Immature natural killer cell (primary cell): ENCODE measurements at regions not wholly inside any gene's neighbourhood (a gene's known extent, or its start where the extent isn't known, plus 50 kb on each side); places are given as distances from the start of the nearest gene placed in this dataset.

Source experiments
- DNase-seq, 3 donors: peaks; one replicate each; pipeline ENCODE4 v3.0.0; 2022; ENCODE audit warnings: mixed read lengths in 1 of 3
- H3K27ac Mint-ChIP-seq, 6 donors: one replicate each; pipeline ENCODE4 v1.8.0; 2020; ENCODE audit warnings: mixed read lengths in 6 of 6, mild to moderate bottlenecking in 5 of 6, inconsistent platforms in 4 of 6, moderate library complexity in 3 of 6
- H3K27me3 Mint-ChIP-seq, 3 donors: one replicate each; pipeline ENCODE4 v1.8.0; 2020 to 2021; ENCODE audit warnings: low read depth in 3 of 3, mild to moderate bottlenecking in 3 of 3, mixed read lengths in 3 of 3, moderate library complexity in 3 of 3, inconsistent platforms in 1 of 3
- H3K36me3 Mint-ChIP-seq, 3 donors: one replicate each; pipeline ENCODE4 v1.8.0; 2020; ENCODE audit warnings: mixed read lengths in 3 of 3, inconsistent platforms in 2 of 3, mild to moderate bottlenecking in 2 of 3
- H3K4me1 Mint-ChIP-seq, 2 donors: one replicate each; pipeline ENCODE4 v1.8.0; 2020; ENCODE audit warnings: inconsistent platforms in 2 of 2, mild to moderate bottlenecking in 2 of 2, mixed read lengths in 2 of 2, moderate library complexity in 1 of 2
- H3K4me3 Mint-ChIP-seq, 5 donors: one replicate each; pipeline ENCODE4 v1.8.0; 2020; ENCODE audit warnings: mild to moderate bottlenecking in 5 of 5, mixed read lengths in 5 of 5, inconsistent platforms in 3 of 5, moderate library complexity in 3 of 5
- H3K9me3 Mint-ChIP-seq, 6 donors: one replicate each; pipeline ENCODE4 v1.8.0; 2020; ENCODE audit warnings: mild to moderate bottlenecking in 6 of 6, mixed read lengths in 6 of 6, inconsistent platforms in 4 of 6, moderate library complexity in 3 of 6

DNA sequence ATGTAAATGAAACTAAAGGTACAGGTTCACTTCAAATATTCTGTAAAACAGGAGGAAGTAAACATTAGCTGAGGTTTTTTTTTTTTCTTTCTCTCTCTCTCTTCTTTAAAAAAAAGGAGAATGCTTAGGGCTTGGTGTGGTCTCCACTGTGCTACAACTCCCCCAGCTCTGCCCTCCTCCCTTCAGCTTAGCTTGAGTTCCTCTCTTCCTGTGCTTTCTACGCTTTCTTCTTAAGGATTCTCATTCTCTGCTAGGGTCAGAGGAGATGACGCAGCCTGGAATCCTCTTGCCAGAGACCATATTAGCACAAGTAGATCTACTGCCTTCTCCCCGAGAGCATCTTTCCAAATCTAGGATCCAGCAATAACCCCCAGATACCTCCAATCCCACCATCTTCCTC lies 69.1 kb upstream of the SNRK start:
- Mint-ChIP-seq H3K4me1 (no peaks in the 10 kb centered on the region), H3K4me3 (no peak overlapping the region), H3K9me3 (no peaks in the 10 kb centered on the region), H3K36me3 (no peaks in the 10 kb centered on the region), H3K27me3 (peaks cover 0 to 3% (median 1%) of the 10 kb centered on the region in 3 donors), H3K27ac (no peak overlapping the region)
- DNase-seq, result no peak

DNA sequence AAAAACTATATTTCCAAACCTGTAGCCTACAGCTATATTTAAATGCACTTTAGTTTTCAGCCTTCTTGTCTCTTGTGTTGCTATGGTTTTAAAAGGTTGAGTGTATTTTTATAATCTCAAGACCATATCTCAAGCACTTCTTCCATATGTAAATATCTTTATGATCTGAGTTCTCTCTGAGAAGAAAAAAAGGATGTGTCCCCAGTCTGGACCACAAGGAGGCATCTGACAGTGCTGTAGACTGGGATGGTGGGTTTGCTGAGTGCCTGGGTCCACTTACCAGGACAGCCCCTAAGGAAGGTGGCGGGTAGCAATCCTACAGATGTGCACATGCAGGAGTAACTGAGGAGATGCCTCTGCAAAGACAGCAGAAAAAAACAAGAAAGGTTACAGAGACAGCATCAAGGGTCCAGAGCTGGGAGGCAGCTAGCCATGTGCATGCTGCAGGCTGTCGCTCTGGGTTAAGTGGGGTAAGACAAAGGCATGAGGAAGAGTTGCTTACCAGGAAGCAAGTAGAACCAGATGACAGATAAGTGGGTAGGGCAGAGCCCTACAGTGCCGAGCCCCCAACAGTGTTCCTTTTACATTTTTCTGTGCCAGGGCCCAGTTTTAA lies 70.6 kb upstream of the SNRK start:
- no peak for DNase-seq
- Mint-ChIP-seq H3K9me3 (no peaks in the 10 kb centered on the region), H3K27ac (peak overlapping the region in 1 of 6 donors; percentile 51), H3K27me3 (peaks cover 0 to 1% (median under 1%) of the 10 kb centered on the region in 3 donors), H3K4me3 (no peak overlapping the region), H3K4me1 (no peaks in the 10 kb centered on the region), H3K36me3 (peaks cover 0 to 3% (median 0%) of the 10 kb centered on the region in 3 donors)

DNA sequence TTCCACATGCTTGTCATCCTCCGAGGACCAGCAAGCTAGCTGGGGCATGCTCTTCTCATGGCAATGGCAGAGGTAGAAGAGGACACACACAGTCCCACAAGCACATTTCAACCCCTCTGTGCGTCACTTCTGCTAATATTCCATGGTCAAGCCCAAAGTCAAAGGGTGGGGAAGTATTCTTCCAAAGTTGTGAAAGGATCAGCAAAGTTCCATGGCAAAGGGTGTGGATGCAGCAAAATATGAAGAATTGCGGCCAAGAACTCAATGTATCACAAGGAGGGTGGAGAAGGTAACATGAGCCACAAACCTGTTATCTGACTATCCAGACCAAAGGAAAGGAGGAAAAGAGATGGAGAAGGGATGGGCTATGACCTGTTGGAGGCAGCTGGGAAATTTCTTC lies 71.2 kb upstream of the SNRK start:
- H3K36me3 Mint-ChIP-seq, result peaks cover 0 to 3% (median 0%) of the 10 kb centered on the region in 3 donors
- no peak overlapping the region for H3K27ac Mint-ChIP-seq
- H3K9me3 Mint-ChIP-seq, result no peaks in the 10 kb centered on the region
- no peak overlapping the region for H3K4me3 Mint-ChIP-seq
- no peaks in the 10 kb centered on the region for H3K27me3 Mint-ChIP-seq
- no peaks in the 10 kb centered on the region for H3K4me1 Mint-ChIP-seq
- no peak for DNase-seq

DNA sequence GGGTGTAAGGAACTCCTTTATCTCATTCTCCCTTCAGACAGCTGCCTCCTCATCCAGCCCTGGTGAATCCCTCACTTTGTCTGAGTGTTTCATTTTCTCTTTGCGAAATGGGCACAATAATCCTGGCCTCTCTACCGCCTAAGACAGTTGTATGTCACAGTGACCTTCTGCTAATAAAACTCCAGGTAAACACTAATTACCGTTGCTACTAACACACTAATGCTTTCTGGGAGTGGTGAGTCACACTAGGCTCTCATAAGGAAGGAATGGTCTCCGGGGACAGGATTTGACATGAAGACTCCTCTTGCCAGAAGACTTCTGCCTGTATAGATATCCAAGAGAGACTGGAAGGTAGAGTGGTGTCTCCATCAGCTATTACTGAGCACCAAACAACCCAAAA lies 71.7 kb upstream of the SNRK start:
- Mint-ChIP-seq H3K9me3 (no peaks in the 10 kb centered on the region), H3K4me3 (no peak overlapping the region), H3K27ac (peak overlapping the region in 1 of 6 donors; percentile 6), H3K27me3 (no peaks in the 10 kb centered on the region), H3K4me1 (no peaks in the 10 kb centered on the region), H3K36me3 (peaks cover 0 to 3% (median 0%) of the 10 kb centered on the region in 3 donors)
- no peak for DNase-seq

DNA sequence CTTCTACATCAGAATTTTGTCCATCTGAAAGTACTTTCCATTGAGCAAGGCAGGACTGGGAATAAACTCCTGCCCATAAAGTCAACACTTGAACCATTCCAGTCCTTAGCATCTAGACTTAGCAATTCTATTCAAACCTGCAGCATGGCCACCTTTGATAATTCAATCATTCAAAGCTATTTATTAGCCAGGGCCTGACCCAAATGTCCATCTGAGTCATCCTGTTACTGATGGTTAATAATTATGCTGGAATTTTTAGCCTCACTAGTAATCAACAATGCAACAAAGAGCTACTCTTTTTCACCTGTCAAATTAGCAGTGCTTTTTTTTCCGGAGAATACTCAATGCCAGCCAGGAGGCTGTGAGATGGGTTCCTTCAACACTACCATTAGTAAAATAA lies 72.7 kb upstream of the SNRK start:
- H3K27me3 Mint-ChIP-seq, result no peaks in the 10 kb centered on the region
- no peaks in the 10 kb centered on the region for H3K4me1 Mint-ChIP-seq
- no peak for DNase-seq
- no peak overlapping the region for H3K4me3 Mint-ChIP-seq
- H3K36me3 Mint-ChIP-seq, result peaks cover 0 to 3% (median 0%) of the 10 kb centered on the region in 3 donors
- H3K27ac Mint-ChIP-seq, result no peak overlapping the region
- H3K9me3 Mint-ChIP-seq, result no peaks in the 10 kb centered on the region

DNA sequence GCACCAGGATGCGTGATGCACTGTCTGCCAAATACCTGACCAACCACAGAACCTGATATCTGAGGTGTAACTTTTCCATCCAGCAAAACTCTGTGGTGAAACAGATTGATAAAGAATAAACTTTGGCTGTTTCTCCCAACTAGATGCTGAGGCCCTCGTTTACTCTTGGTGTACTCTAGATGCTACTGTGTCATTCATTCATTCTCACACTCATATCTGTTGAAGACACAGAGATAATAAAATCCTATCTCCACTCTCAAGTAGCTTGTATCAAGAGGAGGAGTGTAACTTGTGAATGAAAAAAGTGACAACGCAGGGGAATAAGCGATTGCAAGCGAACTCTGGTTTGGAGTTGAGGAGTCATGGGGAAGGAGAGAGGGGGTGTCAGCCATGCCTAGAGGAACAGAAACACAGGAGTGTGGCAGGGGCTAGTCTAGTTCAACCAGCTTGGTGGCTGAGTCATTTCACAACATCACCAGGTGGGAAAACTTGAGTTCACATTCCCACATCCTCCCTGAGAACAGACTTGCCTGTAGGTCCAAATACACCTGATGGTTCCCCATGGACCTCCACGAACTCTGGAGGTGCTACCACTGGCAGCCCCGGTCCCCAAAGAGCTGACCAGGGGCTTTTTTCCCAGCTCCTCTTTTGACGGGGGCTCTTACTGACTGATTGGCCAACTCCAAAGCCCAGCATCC lies 73.3 kb upstream of the SNRK start:
- Mint-ChIP-seq H3K27ac (no peak overlapping the region), H3K27me3 (peaks cover 0 to 2% (median 0%) of the 10 kb centered on the region in 3 donors), H3K4me3 (no peak overlapping the region), H3K4me1 (peaks cover 1 to 4% of the 10 kb centered on the region in 2 donors), H3K36me3 (peaks cover 0 to 3% (median 0%) of the 10 kb centered on the region in 3 donors), H3K9me3 (no peaks in the 10 kb centered on the region)
- no peak for DNase-seq

DNA sequence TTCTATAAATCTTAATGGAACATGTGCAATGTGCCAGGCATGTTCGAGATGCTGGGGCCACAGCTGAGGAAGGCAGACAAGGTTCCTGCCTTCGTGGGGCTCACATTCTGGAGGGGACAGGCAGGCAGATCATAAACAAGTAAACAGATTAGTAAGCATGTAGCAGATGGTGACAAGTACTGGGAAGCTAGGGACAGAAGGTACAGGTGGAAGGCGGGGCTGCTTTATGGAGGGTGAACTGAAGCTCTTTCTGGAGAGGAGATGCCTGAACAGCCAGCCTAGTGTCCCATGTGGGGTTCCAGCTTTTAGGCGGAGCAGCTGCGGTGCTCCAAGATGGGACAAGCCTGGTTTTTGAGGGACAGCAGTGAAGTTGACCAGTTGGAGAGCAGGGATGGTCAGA lies 74.7 kb upstream of the SNRK start:
- H3K27ac Mint-ChIP-seq, result no peak overlapping the region
- peaks cover 0 to 2% (median 0%) of the 10 kb centered on the region in 3 donors for H3K27me3 Mint-ChIP-seq

DNA sequence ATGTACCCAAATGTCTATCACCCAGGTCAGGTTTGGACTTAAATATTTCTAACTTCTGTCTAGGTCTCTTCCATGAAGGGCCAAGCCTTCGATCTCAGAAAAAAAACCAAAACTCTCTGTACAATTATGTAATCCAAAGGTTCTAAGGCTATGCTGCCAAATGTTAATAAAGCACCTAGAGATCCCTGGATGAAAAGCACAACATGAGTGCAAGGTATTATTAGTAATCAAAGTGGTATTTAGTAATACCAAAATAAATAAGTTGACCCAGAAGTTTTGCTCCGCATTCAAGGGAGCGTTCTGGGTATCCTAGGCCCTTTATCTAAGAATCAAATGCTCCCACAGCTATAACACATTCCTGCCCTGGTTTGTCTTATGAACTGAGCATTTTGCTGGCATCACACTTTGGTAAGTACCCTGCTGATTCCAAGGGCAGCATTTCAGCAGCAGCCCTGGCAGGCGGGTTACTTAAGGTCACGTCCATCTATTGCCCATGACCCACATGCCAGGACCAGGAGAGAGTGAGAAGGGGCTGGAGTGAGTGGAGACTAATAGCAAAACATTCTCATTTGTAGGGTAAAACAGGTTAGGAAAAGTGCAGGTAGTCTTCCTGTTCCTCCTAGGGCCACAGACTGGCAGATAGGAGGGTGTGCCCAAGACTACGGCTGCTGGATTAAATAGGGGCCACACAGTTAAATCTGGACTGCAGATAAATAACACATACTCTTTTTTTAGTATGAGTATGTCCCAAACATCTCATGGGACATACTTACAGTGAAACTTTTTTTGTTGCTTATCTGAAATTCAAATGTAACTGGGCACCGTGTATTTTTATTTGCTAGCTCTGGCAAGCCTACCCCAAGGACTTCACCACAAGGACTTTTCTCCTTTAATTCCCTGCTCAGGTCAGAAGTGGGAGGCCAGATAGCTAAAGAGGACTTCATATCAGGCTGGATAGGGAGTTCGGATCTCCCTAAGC lies 76.0 kb upstream of the SNRK start:
- no peaks in the 10 kb centered on the region for H3K9me3 Mint-ChIP-seq
- H3K4me1 Mint-ChIP-seq, result peaks cover 4 to 8% of the 10 kb centered on the region in 2 donors
- DNase-seq, result no peak
- H3K4me3 Mint-ChIP-seq, result no peak overlapping the region
- H3K27ac Mint-ChIP-seq, result no peak overlapping the region
- H3K27me3 Mint-ChIP-seq, result peaks cover 0 to 2% (median 0%) of the 10 kb centered on the region in 3 donors
- peaks cover 0 to 3% (median 0%) of the 10 kb centered on the region in 3 donors for H3K36me3 Mint-ChIP-seq

More for the DNA sequence above, 74.7 kb upstream of the SNRK start:
- H3K36me3 Mint-ChIP-seq, result peaks cover 0 to 3% (median 0%) of the 10 kb centered on the region in 3 donors
- peaks cover 4 to 8% of the 10 kb centered on the region in 2 donors for H3K4me1 Mint-ChIP-seq
- no peak for DNase-seq
- H3K9me3 Mint-ChIP-seq, result no peaks in the 10 kb centered on the region
- H3K4me3 Mint-ChIP-seq, result no peak overlapping the region

DNA sequence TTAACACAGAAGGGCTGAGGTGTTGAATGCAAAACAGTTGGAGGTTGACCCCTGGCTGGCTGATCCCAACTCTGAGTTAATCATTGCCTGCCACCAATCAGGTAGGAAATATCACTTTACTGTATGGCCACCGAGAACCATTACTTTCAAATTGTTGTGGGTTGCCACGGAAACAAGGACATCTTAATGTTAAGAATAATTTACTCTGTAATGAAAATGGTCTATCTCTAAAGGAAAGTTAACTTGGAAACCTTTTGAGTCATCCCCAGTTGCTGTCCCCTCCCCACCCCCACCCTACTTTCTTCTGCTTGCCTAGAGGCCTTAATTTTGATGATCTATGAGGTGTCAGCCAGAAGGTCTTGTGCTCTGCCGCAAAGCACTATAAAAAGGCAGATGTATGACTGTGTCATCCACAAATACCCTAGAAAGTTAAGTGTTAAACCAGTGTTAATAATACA lies 78.7 kb upstream of the SNRK start:
- Mint-ChIP-seq H3K27me3 (peaks cover 0 to 4% (median 2%) of the 10 kb centered on the region in 3 donors), H3K27ac (peak overlapping the region in 2 of 6 donors; percentile 13 to 26), H3K36me3 (peaks cover 0 to 3% (median 0%) of the 10 kb centered on the region in 3 donors), H3K4me1 (peaks cover 4 to 8% of the 10 kb centered on the region in 2 donors), H3K9me3 (no peaks in the 10 kb centered on the region), H3K4me3 (no peak overlapping the region)
- DNase-seq, result no peak

DNA sequence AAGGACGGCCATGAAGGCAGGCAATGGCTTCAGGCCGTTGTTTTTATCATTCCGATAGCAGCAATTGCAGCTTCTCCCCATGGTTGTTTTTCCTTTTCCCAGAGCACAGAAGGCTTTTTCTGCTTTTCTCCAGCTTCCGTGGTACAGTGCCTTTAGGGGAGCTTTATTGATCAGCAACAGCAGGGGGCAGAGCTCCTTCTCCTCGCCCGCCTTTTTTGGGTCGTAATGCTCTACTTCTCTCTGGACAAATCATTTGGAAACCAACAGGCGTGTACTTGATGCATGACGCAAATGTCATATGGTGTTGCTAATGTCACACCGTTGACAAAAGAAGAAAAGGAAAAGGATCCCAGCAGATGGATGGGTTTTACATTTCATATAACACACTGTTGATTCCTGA lies 79.7 kb upstream of the SNRK start:
- Mint-ChIP-seq H3K9me3 (no peaks in the 10 kb centered on the region), H3K27me3 (peaks cover 0 to 4% (median 2%) of the 10 kb centered on the region in 3 donors)
- DNase-seq, result no peak

DNA sequence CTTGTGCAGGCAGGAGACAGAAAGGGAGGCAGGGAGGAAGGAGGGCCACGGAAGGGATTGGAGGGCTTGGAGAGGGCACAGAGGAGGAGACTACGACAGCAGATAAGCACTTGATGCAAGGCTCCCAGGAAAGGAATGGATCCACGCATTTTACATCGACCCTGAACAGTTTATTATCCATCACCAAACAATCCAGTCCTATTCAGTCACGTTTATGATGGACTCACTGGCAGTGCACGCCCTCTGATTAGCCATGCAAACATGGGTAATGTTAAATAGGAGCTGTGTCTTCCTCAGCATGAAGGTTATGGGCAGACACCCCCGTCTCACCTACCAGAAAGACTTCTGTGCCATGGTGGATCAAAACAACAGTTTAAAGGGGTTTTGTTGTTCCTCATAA lies 80.2 kb upstream of the SNRK start:
- no peaks in the 10 kb centered on the region for H3K9me3 Mint-ChIP-seq
- no peak overlapping the region for H3K27ac Mint-ChIP-seq
- DNase-seq, result no peak
- H3K36me3 Mint-ChIP-seq, result peaks cover 0 to 3% (median 0%) of the 10 kb centered on the region in 3 donors
- peaks cover 2 to 4% (median 3%) of the 10 kb centered on the region in 3 donors for H3K27me3 Mint-ChIP-seq
- H3K4me3 Mint-ChIP-seq, result no peak overlapping the region
- H3K4me1 Mint-ChIP-seq, result peaks cover 4 to 8% of the 10 kb centered on the region in 2 donors

More for the DNA sequence above, 79.7 kb upstream of the SNRK start:
- H3K36me3 Mint-ChIP-seq, result peaks cover 0 to 2% (median 0%) of the 10 kb centered on the region in 3 donors
- H3K4me1 Mint-ChIP-seq, result peaks cover 4 to 8% of the 10 kb centered on the region in 2 donors
- H3K4me3 Mint-ChIP-seq, result no peak overlapping the region
- no peak overlapping the region for H3K27ac Mint-ChIP-seq

DNA sequence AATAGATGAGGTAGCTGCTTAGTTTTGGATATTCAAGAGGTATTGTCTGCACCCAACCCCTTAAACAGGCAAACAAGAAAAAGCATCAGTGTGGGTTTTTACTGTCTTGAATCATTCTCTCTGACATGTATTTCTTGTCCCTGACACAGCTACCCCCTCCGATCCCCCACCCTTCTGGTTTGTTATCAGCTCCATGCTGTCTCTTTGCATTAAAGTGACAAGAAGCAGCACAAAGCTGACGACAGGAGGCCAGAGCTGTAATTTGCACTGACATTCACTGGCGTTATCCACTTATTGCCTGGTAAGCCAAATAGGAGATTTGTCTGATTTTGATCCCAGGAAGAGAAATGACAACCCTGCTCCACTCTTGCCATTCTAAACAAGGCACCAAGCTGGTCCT lies 83.3 kb upstream of the SNRK start:
- Mint-ChIP-seq H3K27ac (no peak overlapping the region), H3K4me3 (no peak overlapping the region), H3K36me3 (peaks cover 4 to 7% (median 5%) of the 10 kb centered on the region in 3 donors), H3K9me3 (peaks cover 0 to 2% (median 0%) of the 10 kb centered on the region in 6 donors), H3K4me1 (peaks cover 3 to 4% of the 10 kb centered on the region in 2 donors), H3K27me3 (peaks cover 2 to 6% (median 4%) of the 10 kb centered on the region in 3 donors)
- no peak for DNase-seq

DNA sequence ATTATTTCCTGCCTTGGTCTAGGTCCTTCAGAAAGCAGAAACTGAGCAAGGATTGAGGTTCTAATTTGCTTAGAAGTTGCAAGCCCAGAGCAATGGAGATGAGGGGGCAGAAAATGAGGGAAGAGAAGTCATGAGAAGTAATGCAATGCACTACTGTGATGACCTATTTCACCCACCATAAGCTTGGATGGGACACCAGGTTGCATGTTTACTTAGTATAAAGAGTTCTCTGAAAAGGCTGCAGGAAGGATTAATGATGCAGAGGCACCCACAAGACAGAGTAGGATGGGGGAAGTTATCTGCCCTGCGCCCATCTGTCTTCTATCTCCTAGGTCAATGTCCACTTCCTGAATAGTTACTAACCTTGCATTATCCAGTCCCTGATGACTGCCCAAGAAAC lies 84.8 kb upstream of the SNRK start:
- H3K9me3 Mint-ChIP-seq, result peaks cover 0 to 2% (median 0%) of the 10 kb centered on the region in 6 donors
- peaks cover 4 to 7% (median 5%) of the 10 kb centered on the region in 3 donors for H3K36me3 Mint-ChIP-seq
- H3K27ac Mint-ChIP-seq, result no peak overlapping the region
- peaks cover 2 to 6% (median 4%) of the 10 kb centered on the region in 3 donors for H3K27me3 Mint-ChIP-seq
- peaks cover 0 to 2% of the 10 kb centered on the region in 2 donors for H3K4me1 Mint-ChIP-seq
- H3K4me3 Mint-ChIP-seq, result no peak overlapping the region
- DNase-seq, result no peak
